ENCODE measurements at regions not wholly inside any gene's neighbourhood (a gene's known extent, or its start where the extent isn't known, plus 50 kb on each side); places are given as distances from the start of the nearest gene placed in this dataset.

DNA sequence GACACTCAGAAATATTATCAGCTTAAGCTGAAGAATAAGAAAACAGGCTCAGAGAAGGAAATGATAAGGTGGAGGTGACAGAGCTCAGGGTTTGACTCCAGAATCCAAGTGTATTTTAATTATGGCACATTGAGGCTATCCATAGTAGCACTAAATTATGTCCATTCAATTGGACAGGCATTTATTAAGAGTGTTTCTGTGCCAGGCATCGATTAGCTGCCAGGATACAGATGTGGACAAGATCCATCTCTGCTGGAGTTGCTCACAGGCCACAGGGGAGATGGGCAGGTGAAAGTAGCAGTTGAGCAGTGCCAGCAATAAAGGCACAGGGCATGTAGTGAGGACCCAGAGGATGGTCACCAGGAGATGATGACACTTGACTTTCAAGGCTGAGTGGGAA, 592.5 kb downstream of the INSC start:
- FAIRE-seq (no peak), DNase-seq (no peak), ATAC-seq (no peak)
- Histone ChIP-seq H3K36me3 (no peaks in the 10 kb centered on the region), H3K27ac (no peak overlapping the region), H3K4me1 (peaks cover 7 to 23% (median 9%) of the 10 kb centered on the region in 3 donors), H3K27me3 (no peaks in the 10 kb centered on the region), H3K9me3 (no peaks in the 10 kb centered on the region), H3K4me3 (no peak overlapping the region)
- TF ChIP-seq, protein P1, sequence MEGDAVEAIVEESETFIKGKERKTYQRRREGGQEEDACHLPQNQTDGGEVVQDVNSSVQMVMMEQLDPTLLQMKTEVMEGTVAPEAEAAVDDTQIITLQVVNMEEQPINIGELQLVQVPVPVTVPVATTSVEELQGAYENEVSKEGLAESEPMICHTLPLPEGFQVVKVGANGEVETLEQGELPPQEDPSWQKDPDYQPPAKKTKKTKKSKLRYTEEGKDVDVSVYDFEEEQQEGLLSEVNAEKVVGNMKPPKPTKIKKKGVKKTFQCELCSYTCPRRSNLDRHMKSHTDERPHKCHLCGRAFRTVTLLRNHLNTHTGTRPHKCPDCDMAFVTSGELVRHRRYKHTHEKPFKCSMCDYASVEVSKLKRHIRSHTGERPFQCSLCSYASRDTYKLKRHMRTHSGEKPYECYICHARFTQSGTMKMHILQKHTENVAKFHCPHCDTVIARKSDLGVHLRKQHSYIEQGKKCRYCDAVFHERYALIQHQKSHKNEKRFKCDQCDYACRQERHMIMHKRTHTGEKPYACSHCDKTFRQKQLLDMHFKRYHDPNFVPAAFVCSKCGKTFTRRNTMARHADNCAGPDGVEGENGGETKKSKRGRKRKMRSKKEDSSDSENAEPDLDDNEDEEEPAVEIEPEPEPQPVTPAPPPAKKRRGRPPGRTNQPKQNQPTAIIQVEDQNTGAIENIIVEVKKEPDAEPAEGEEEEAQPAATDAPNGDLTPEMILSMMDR (IDR thresholded peaks at IDR 0.05): no peak
- intact Hi-C loops (cut with DNase I): no loop called here
- 48 to 52% methylated on average over 1 of the region's 1 CpG for WGBS, 2 donors

DNA sequence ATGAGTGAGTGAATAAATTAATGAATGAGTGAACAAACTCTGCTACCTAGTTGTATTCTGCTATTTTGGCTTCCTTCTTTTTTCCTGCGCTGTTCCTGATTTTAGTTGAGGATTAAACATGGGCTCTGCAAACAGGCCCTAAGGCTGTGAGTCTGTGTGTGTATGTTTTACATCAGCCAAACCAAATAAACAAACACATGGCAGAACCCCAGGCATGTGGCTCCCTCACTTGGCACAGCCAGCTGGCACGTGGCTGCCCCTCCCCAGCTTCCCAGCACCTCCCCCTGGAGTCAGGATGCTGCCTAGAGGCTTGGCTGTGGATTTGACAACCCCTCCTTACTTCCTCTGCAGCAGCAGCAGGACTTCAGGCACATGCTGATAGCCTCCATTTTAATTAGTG, 593.2 kb downstream of the INSC start:
- H3K36me3 ChIP-seq: no peaks in the 10 kb centered on the region
- H3K4me3 ChIP-seq: no peak overlapping the region
- DNase-seq (peak; percentile 61 to 88 (median 81)), ATAC-seq (peak; percentile 89 to 95 (median 94)), FAIRE-seq (no peak)
- intact Hi-C loops (cut with DNase I): no loop called here
- WGBS, 2 donors: 4 to 10% methylated on average over 2 of the region's 2 CpGs
- H3K27ac ChIP-seq: no peak overlapping the region
- no peaks in the 10 kb centered on the region for H3K27me3 ChIP-seq
- H3K4me1 ChIP-seq: peaks cover 7 to 23% (median 9%) of the 10 kb centered on the region in 3 donors
- TF ChIP-seq, protein P1 (IDR thresholded peaks at IDR 0.05): no peak
- H3K9me3 ChIP-seq: no peaks in the 10 kb centered on the region

- TF ChIP-seq, protein P1 (IDR thresholded peaks at IDR 0.05): no peak
- FAIRE-seq (no peak), ATAC-seq (no peak), DNase-seq (no peak)
- no peaks in the 10 kb centered on the region for H3K9me3 ChIP-seq
- no peaks in the 10 kb centered on the region for H3K27me3 ChIP-seq
- no peaks in the 10 kb centered on the region for H3K36me3 ChIP-seq
- intact Hi-C loops (cut with DNase I): no loop called here
- peaks cover 7 to 18% (median 9%) of the 10 kb centered on the region in 3 donors for H3K4me1 ChIP-seq
- H3K4me3 ChIP-seq: no peak overlapping the region
- no peak overlapping the region for H3K27ac ChIP-seq
- WGBS, 2 donors: 84 to 86% methylated on average over 3 of the region's 3 CpGs
Observed at GRCh38 chr11:15710580-15711275, 596.0 kb downstream of the INSC start.

DNA sequence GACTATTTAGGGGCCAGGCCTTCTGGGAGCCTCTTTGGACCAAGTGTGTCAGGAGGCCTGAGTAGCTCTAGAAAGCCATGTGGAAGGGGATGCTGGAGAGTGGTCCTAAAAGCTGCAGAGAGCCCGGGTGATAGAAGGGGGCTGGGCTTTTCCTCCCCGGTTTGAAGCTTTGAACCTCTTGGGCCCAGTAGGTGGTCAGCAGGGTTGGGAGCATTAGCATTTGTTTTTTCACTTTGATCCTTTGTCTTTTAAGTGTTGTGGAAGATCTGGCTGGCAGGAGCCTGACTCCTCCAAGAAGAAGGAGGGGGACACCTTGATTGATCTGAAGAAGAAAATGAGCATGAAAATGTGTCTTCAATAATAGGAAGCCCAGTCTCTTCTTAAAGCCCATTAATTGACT, 596.6 kb downstream of the INSC start:
- H3K36me3 ChIP-seq: no peaks in the 10 kb centered on the region
- no peak overlapping the region for H3K27ac ChIP-seq
- FAIRE-seq (no peak), DNase-seq (no peak), ATAC-seq (no peak)
- intact Hi-C loops (cut with DNase I): no loop called here
- WGBS, 2 donors: 88 to 95% methylated on average over 2 of the region's 2 CpGs
- no peak overlapping the region for H3K4me3 ChIP-seq
- TF ChIP-seq, protein P1 (IDR thresholded peaks at IDR 0.05): no peak
- no peaks in the 10 kb centered on the region for H3K27me3 ChIP-seq
- no peaks in the 10 kb centered on the region for H3K9me3 ChIP-seq
- peaks cover 7 to 18% (median 9%) of the 10 kb centered on the region in 3 donors for H3K4me1 ChIP-seq

DNA sequence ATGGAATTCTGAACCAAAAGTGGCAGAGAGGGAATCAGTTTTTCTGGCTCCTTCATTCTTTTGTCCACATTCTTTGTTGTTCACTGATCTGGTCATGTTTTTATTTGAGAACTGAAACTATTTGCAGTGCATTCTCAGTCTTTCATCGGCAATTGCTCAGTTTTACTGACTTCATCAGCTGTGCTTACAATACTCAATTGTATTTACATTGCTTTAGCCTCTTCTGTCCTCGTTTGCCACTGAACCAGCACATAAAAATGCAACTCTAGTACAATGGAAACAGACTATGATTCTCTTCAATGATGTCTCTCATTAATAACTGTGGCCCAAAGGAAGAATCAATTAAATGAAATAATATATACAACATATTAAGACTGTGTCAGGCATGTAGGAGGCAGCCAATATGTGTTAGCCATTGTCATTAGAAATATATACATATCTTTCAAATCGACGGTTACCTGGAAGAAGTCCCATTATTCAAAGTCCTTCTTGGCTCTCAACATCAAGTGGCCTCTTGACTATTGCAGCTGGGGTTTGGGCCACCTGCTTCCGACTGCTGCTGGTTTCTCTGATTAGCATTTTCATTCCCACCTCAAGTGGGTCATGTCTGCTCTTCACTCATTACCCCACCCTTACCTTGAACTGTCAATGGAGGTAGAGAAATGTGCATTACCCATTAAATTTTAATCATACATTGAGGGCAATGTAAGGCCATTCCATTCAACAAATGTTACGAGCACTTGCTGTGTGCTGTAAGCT, 600.1 kb downstream of the INSC start:
- Histone ChIP-seq H3K36me3 (no peaks in the 10 kb centered on the region), H3K4me1 (no peaks in the 10 kb centered on the region), H3K9me3 (no peaks in the 10 kb centered on the region), H3K27ac (no peak overlapping the region), H3K4me3 (no peak overlapping the region), H3K27me3 (no peaks in the 10 kb centered on the region)
- TF ChIP-seq, protein P1 (IDR thresholded peaks at IDR 0.05): no peak
- intact Hi-C loops (cut with DNase I): no loop called here
- DNase-seq: no peak
- 73% methylated on average over 6 of the region's 6 CpGs for WGBS, 2 donors
- no peak for ATAC-seq
- no peak for FAIRE-seq
